ENCODE measurements at regions not wholly inside any gene's neighbourhood (a gene's known extent, or its start where the extent isn't known, plus 50 kb on each side); places are given as distances from the start of the nearest gene placed in this dataset.

GRCh38 chr5:111597491-111597890 is 85.2 kb upstream of the STARD4 start:
- no peak for TF ChIP-seq JUND (IDR thresholded peaks at IDR 0.05)
- no peak for TF ChIP-seq CTCF (IDR thresholded peaks at IDR 0.05; ENCODE audit: low read depth, low read length, missing input control)
- no peak for TF ChIP-seq NR2F2 (IDR thresholded peaks at IDR 0.05)
- TF ChIP-seq SP1 (IDR thresholded peaks at IDR 0.05): no peak
- TF ChIP-seq YY1 (IDR thresholded peaks at IDR 0.05): no peak
- no peak for TF ChIP-seq MAX (IDR thresholded peaks at IDR 0.05)
- TF ChIP-seq RXRA (IDR thresholded peaks at IDR 0.05): no peak
- no peak for TF ChIP-seq FOXA2 (IDR thresholded peaks at IDR 0.05)
- no peak for TF ChIP-seq ATF3 (IDR thresholded peaks at IDR 0.05)
- TF ChIP-seq HNF4G (IDR thresholded peaks at IDR 0.05): no peak
- TF ChIP-seq REST (IDR thresholded peaks at IDR 0.05): no peak
- TF ChIP-seq HNF4A (conservative IDR thresholded peaks at IDR 0.05): no peak
- no peak for TF ChIP-seq GABPA (IDR thresholded peaks at IDR 0.05 in 1 of 2, conservative IDR thresholded peaks at IDR 0.05 in 1 of 2)

Measured in liver (tissue), 3 donors.